ENCODE measurements at regions not wholly inside any gene's neighbourhood (a gene's known extent, or its start where the extent isn't known, plus 50 kb on each side); places are given as distances from the start of the nearest gene placed in this dataset.

GRCh38 chr11:70740488-70740851, 342.1 kb downstream of the CTTN start:
- Mint-ChIP-seq H3K4me1 (peaks cover 37 to 43% of the 10 kb centered on the region in 2 experiments), H3K36me3 (ENCODE audit: insufficient read depth in 1 of 3, low read depth in 3 of 3) (peaks cover 0 to 4% (median 0%) of the 10 kb centered on the region in 3 experiments; a peak in 2 of 7 replicates), H3K27ac (peak overlapping the region in 1 of 3 experiments; percentile 84; a peak in 2 of 7 replicates), H3K9me3 (no peaks in the 10 kb centered on the region), H3K4me3 (no peak overlapping the region), H3K27me3 (ENCODE audit: low read depth) (peaks cover 2% of the 10 kb centered on the region)
- H2BK120ac ChIP-seq (ENCODE audit: low read depth, low read length, poor library complexity, severe bottlenecking) = no peak overlapping the region
- H3K56ac ChIP-seq (ENCODE audit: insufficient read length, low read depth, low read length) = no peak overlapping the region
- H4K5ac ChIP-seq (ENCODE audit: insufficient read length, low read depth, low read length) = no peak overlapping the region
- H2BK5ac ChIP-seq (ENCODE audit: insufficient read length, low read length) = no peak overlapping the region
- H3K23ac ChIP-seq (ENCODE audit: insufficient read length, low read depth, low read length) = no peak overlapping the region
- H2AK5ac ChIP-seq (ENCODE audit: insufficient read length, low read length) = no peak overlapping the region
- no peak overlapping the region for H2BK15ac ChIP-seq (ENCODE audit: low read depth, low read length)
- H4K20me1 ChIP-seq (ENCODE audit: control insufficient read depth, insufficient read depth, insufficient read length) = no peaks in the 10 kb centered on the region
- H3K18ac ChIP-seq (ENCODE audit: insufficient read length, low read depth, low read length) = no peak overlapping the region
- no peak overlapping the region for H2BK12ac ChIP-seq (ENCODE audit: insufficient read length, low read depth, low read length)
- H3K4me2 ChIP-seq (ENCODE audit: insufficient read depth, insufficient read length, low read length) = no peak overlapping the region
- H3K4me1 ChIP-seq (ENCODE audit: insufficient read depth, low read length) = peaks cover 6% of the 10 kb centered on the region; the same call in 1 of the 2 replicates
- no peak for TF ChIP-seq CTCF (conservative IDR thresholded peaks at IDR 0.05)
- no peaks in the 10 kb centered on the region for H3K9me3 ChIP-seq (ENCODE audit: control insufficient read depth, low read depth, low read length)
- WGBS (ENCODE audit: extremely low coverage, insufficient read length, low lambda C conversion rate) = no CpG with 5 or more reads among the region's 6 CpGs
- H3K27ac ChIP-seq (ENCODE audit: insufficient read length, low read depth, low read length) = no peak overlapping the region
- no peak overlapping the region for H3K9ac ChIP-seq (ENCODE audit: extremely low read depth, insufficient read length, low read length)
- H3K79me1 ChIP-seq (ENCODE audit: insufficient read depth, low read depth, low read length, poor library complexity, severe bottlenecking) = no peaks in the 10 kb centered on the region
- H3K23me2 ChIP-seq (ENCODE audit: insufficient read length, low read depth, low read length, poor library complexity, severe bottlenecking) = no peaks in the 10 kb centered on the region
- H3K27me3 ChIP-seq (ENCODE audit: insufficient read depth, low read length) = no peaks in the 10 kb centered on the region
- no peak for DNase-seq
- no peak overlapping the region for H3K4ac ChIP-seq (ENCODE audit: low read depth, low read length)
- H4K8ac ChIP-seq (replicated peaks; ENCODE audit: insufficient read length, low read depth, low read length) = no peak overlapping the region
- no peak overlapping the region for H4K91ac ChIP-seq (ENCODE audit: insufficient read length, low read depth, low read length)
- no peaks in the 10 kb centered on the region for H3K79me2 ChIP-seq (ENCODE audit: insufficient read depth, low read length)
- H3K14ac ChIP-seq (ENCODE audit: insufficient read depth, low read length) = no peak overlapping the region
- no peak overlapping the region for H2BK20ac ChIP-seq (ENCODE audit: low read depth, low read length, poor library complexity, severe bottlenecking)
- H3T11ph ChIP-seq (ENCODE audit: low read length) = no peak overlapping the region
- no peak overlapping the region for H2AFZ ChIP-seq (ENCODE audit: low read length)
